ENCODE measurements at regions not wholly inside any gene's neighbourhood (a gene's known extent, or its start where the extent isn't known, plus 50 kb on each side); places are given as distances from the start of the nearest gene placed in this dataset.

DNA sequence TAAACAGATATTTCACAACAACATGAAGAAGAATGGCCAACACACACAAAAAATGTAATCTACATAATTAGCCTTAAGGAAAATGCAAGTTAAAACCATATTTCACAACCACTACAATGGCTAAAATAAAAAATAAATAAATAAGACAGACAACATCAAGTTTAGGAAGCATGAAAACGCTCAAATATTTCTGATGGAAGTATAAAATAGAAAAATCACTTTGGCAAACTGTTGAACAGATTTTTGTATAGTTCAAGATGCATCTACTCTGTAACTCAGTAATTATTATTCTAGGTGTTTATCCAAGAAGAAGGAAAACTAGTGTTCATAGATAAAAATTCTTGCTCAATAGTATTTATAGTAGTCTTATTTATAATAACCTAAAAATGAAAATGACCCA, 1410.1 kb upstream of the ADGRB3 start (continued):
- TF ChIP-seq, protein P1, sequence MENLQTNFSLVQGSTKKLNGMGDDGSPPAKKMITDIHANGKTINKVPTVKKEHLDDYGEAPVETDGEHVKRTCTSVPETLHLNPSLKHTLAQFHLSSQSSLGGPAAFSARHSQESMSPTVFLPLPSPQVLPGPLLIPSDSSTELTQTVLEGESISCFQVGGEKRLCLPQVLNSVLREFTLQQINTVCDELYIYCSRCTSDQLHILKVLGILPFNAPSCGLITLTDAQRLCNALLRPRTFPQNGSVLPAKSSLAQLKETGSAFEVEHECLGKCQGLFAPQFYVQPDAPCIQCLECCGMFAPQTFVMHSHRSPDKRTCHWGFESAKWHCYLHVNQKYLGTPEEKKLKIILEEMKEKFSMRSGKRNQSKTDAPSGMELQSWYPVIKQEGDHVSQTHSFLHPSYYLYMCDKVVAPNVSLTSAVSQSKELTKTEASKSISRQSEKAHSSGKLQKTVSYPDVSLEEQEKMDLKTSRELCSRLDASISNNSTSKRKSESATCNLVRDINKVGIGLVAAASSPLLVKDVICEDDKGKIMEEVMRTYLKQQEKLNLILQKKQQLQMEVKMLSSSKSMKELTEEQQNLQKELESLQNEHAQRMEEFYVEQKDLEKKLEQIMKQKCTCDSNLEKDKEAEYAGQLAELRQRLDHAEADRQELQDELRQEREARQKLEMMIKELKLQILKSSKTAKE (IDR thresholded peaks at IDR 0.05; ENCODE audit: low read depth, poor library complexity, severe bottlenecking) = no peak
- TF ChIP-seq, protein P2, sequence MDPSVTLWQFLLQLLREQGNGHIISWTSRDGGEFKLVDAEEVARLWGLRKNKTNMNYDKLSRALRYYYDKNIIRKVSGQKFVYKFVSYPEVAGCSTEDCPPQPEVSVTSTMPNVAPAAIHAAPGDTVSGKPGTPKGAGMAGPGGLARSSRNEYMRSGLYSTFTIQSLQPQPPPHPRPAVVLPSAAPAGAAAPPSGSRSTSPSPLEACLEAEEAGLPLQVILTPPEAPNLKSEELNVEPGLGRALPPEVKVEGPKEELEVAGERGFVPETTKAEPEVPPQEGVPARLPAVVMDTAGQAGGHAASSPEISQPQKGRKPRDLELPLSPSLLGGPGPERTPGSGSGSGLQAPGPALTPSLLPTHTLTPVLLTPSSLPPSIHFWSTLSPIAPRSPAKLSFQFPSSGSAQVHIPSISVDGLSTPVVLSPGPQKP (IDR thresholded peaks at IDR 0.05; ENCODE audit: low read depth, low read length) = no peak

DNA sequence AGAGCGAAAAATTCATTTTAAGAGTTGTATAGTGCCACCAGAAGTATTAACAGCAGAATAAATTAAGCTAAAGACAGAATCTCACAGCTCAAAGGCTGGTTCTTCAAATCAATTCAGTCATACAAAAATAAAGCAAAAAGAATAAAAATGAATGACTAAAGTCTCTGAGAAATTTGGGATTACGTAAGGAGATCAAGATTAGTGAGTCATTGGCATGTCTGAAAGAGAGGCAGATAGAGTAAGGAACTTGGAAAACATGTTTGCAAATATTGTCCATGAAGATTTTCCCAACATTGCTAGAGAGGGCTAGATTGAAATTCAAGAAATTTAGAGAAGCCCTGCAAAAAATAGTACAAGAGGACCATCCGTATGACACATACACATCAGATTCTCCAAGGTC, 1413.9 kb upstream of the ADGRB3 start:
- Histone ChIP-seq H3K27me3 (replicated peaks in 1 of 2; ENCODE audit: control insufficient read depth in 2 of 2, insufficient read depth in 2 of 2, low read length in 1 of 2) (no peaks in the 10 kb centered on the region), H3K9ac (ENCODE audit: control insufficient read depth, insufficient read depth, low read length) (no peak overlapping the region), H4K20me1 (ENCODE audit: control insufficient read depth, insufficient read depth) (no peaks in the 10 kb centered on the region), H3K27ac (ENCODE audit: control insufficient read depth, insufficient read depth) (no peak overlapping the region), H3K36me3 (ENCODE audit: control insufficient read depth in 2 of 2, insufficient read depth in 2 of 2, low read length in 1 of 2) (no peaks in the 10 kb centered on the region), H3K79me2 (ENCODE audit: control insufficient read depth, insufficient read depth, low read length) (no peaks in the 10 kb centered on the region), H3K9me3 (replicated peaks; ENCODE audit: control insufficient read depth, insufficient read depth, low read length) (no peaks in the 10 kb centered on the region), H3K4me3 (no peak overlapping the region), H3K4me1 (ENCODE audit: control insufficient read depth, insufficient read depth, low read length) (no peaks in the 10 kb centered on the region), H2AFZ (ENCODE audit: control insufficient read depth, low read depth, low read length) (no peak overlapping the region), H3K4me2 (ENCODE audit: control insufficient read depth, insufficient read depth) (no peak overlapping the region)
- BruUV-seq (replicated peaks) = no TSS peak
- ChIA-PET CTCF (no interaction called here), POLR2A (no interaction called here), RAD21 (ENCODE audit: unreplicated experiment) (no interaction called here), SMC1A (ENCODE audit: uncharacterized antibody, unreplicated experiment) (no interaction called here)
- FAIRE-seq = no peak
- in situ Hi-C loops (cut with MboI) = no loop called here
- intact Hi-C loops (cut with micrococcal nuclease; ENCODE audit: unreplicated experiment) = no loop called here
- ATAC-seq = no peak
- no peak for DNase-seq (ENCODE audit: low read depth, low spot score)
- 0% methylated on average over 3 of the region's 3 CpGs for WGBS (ENCODE audit: insufficient coverage, insufficient replicate concordance, low lambda C conversion rate, missing lambda C conversion rate)
- TF ChIP-seq NFXL1 (IDR thresholded peaks at IDR 0.05; ENCODE audit: borderline replicate concordance) (no peak), TCF3 (IDR thresholded peaks at IDR 0.05; ENCODE audit: borderline replicate concordance, insufficient read depth, low read depth, low read length) (no peak), CHD4 (IDR thresholded peaks at IDR 0.05) (no peak), NFYB (IDR thresholded peaks at IDR 0.05; ENCODE audit: insufficient read depth, low read depth, low read length) (no peak), CBX3 (IDR thresholded peaks at IDR 0.05; ENCODE audit: borderline replicate concordance, low read depth) (no peak), CBFB (IDR thresholded peaks at IDR 0.05; ENCODE audit: low read depth) (no peak), MEF2A (IDR thresholded peaks at IDR 0.05; ENCODE audit: insufficient read depth, low read depth, low read length) (no peak), CHD2 (IDR thresholded peaks at IDR 0.05; ENCODE audit: borderline replicate concordance, low read depth, low read length) (no peak)
- TF ChIP-seq, protein P3, sequence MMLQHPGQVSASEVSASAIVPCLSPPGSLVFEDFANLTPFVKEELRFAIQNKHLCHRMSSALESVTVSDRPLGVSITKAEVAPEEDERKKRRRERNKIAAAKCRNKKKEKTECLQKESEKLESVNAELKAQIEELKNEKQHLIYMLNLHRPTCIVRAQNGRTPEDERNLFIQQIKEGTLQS (IDR thresholded peaks at IDR 0.05; ENCODE audit: borderline replicate concordance, extremely low read depth, low read depth, low read length) = no peak
- TF ChIP-seq, protein P4, sequence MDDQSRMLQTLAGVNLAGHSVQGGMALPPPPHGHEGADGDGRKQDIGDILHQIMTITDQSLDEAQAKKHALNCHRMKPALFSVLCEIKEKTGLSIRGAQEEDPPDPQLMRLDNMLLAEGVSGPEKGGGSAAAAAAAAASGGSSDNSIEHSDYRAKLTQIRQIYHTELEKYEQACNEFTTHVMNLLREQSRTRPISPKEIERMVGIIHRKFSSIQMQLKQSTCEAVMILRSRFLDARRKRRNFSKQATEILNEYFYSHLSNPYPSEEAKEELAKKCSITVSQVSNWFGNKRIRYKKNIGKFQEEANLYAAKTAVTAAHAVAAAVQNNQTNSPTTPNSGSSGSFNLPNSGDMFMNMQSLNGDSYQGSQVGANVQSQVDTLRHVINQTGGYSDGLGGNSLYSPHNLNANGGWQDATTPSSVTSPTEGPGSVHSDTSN (IDR thresholded peaks at IDR 0.05; ENCODE audit: insufficient replicate concordance, low read depth, low read length) = no peak
- TF ChIP-seq, protein P5, sequence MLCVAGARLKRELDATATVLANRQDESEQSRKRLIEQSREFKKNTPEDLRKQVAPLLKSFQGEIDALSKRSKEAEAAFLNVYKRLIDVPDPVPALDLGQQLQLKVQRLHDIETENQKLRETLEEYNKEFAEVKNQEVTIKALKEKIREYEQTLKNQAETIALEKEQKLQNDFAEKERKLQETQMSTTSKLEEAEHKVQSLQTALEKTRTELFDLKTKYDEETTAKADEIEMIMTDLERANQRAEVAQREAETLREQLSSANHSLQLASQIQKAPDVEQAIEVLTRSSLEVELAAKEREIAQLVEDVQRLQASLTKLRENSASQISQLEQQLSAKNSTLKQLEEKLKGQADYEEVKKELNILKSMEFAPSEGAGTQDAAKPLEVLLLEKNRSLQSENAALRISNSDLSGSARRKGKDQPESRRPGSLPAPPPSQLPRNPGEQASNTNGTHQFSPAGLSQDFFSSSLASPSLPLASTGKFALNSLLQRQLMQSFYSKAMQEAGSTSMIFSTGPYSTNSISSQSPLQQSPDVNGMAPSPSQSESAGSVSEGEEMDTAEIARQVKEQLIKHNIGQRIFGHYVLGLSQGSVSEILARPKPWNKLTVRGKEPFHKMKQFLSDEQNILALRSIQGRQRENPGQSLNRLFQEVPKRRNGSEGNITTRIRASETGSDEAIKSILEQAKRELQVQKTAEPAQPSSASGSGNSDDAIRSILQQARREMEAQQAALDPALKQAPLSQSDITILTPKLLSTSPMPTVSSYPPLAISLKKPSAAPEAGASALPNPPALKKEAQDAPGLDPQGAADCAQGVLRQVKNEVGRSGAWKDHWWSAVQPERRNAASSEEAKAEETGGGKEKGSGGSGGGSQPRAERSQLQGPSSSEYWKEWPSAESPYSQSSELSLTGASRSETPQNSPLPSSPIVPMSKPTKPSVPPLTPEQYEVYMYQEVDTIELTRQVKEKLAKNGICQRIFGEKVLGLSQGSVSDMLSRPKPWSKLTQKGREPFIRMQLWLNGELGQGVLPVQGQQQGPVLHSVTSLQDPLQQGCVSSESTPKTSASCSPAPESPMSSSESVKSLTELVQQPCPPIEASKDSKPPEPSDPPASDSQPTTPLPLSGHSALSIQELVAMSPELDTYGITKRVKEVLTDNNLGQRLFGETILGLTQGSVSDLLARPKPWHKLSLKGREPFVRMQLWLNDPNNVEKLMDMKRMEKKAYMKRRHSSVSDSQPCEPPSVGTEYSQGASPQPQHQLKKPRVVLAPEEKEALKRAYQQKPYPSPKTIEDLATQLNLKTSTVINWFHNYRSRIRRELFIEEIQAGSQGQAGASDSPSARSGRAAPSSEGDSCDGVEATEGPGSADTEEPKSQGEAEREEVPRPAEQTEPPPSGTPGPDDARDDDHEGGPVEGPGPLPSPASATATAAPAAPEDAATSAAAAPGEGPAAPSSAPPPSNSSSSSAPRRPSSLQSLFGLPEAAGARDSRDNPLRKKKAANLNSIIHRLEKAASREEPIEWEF (IDR thresholded peaks at IDR 0.05; ENCODE audit: insufficient replicate concordance, low read depth, low read length) = no peak
